D721Med (cell line): ENCODE measurements at regions not wholly inside any gene's neighbourhood (a gene's known extent, or its start where the extent isn't known, plus 50 kb on each side); places are given as distances from the start of the nearest gene placed in this dataset.

Experiments
- DNase-seq: peaks from one replicate; pipeline ENCODE4 v3.0.0; 2011; ENCODE audit warnings: low spot score; ENCODE audit not compliant: insufficient read length
- FAIRE-seq: peaks from 2 replicates; lab custom pipeline; 2011; peaks lifted over from hg19 to GRCh38; lab: Jason Lieb, UNC
- TF ChIP-seq, protein P1 (sequence below): IDR thresholded peaks from 2 replicates; pipeline ENCODE4 v1.5.1; 2012; ENCODE audit warnings: mild to moderate bottlenecking, control low read depth; ENCODE audit not compliant: insufficient read depth; ENCODE audit errors: missing control alignments

DNA sequence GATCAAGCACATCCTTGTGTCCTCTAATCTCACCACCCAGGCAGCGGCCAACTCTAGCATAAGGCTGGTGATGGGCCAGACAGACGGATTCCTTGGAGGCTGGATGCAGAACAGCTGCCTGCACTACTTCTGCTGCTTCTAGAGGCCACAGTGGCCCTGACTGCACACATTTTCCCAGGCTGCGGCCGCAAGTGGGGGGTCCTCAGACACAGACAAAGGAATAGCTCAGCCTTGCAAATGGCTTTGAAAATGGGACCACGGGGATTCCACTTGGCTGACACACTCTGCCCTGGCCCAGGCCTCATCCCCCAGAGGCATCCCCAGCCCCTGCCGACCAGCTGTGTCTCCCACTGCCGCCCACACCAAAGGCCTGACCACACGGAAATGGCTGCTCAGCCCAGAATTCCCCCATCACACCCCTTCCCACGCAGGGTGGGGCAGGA lies 540.8 kb downstream of the BNC2 start:
- no peak for FAIRE-seq
- TF ChIP-seq, protein P1, sequence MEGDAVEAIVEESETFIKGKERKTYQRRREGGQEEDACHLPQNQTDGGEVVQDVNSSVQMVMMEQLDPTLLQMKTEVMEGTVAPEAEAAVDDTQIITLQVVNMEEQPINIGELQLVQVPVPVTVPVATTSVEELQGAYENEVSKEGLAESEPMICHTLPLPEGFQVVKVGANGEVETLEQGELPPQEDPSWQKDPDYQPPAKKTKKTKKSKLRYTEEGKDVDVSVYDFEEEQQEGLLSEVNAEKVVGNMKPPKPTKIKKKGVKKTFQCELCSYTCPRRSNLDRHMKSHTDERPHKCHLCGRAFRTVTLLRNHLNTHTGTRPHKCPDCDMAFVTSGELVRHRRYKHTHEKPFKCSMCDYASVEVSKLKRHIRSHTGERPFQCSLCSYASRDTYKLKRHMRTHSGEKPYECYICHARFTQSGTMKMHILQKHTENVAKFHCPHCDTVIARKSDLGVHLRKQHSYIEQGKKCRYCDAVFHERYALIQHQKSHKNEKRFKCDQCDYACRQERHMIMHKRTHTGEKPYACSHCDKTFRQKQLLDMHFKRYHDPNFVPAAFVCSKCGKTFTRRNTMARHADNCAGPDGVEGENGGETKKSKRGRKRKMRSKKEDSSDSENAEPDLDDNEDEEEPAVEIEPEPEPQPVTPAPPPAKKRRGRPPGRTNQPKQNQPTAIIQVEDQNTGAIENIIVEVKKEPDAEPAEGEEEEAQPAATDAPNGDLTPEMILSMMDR: no peak
- no peak for DNase-seq

- TF ChIP-seq, protein P1: no peak
- no peak for DNase-seq
- no peak for FAIRE-seq
These were observed 539.4 kb downstream of the BNC2 start for GRCh38 chr9:16331031-16331430.

- FAIRE-seq (no peak), DNase-seq (no peak)
- TF ChIP-seq, protein P1: no peak
These were observed 538.9 kb downstream of the BNC2 start for GRCh38 chr9:16331527-16331926.

- no peak for FAIRE-seq
- TF ChIP-seq, protein P1: no peak
- no peak for DNase-seq
These were observed 536.8 kb downstream of the BNC2 start for GRCh38 chr9:16333691-16334090.

DNA sequence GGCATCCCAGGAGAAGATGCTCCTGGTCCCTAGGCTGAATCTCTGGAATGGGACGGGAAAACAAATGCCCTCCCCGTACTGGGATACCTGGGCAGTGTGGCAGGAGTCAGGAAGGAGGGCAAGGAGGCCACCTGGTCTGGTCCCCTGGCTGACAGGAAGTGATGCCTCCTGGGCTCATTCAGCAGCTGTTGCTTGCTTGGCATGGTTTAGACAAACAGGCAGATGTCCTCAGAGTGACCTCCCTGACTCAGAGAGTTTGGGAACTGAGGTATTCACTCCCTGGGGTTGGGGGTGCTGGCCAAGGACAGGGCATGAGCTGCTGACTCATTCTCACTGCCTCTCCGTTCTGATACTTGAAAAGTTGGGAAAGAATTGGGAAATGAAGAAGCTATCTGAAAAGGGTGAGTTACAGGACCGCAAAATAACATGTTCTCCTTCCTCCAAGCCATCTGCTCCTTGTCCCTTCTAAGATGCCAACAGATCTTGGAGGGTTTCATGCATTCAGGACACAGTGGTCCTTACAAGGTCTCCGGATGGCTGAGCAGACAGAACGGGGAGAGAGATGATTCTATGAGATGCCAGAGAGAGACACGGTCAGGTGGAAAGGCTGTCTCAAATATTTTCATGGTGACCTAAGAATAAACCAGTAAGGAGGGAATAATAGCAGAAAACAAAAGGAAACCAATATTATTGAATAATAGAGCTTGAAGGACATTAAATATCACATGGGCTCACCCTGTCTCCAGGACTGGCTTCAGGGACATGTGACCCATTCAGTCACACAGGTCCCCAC lies 534.5 kb downstream of the BNC2 start:
- DNase-seq: no peak
- TF ChIP-seq, protein P1: no peak
- no peak for FAIRE-seq

GRCh38 chr9:16336833-16337232 lies 533.6 kb downstream of the BNC2 start:
- DNase-seq (no peak), FAIRE-seq (no peak)
- TF ChIP-seq, protein P1: no peak
